ENCODE measurements at regions not wholly inside any gene's neighbourhood (a gene's known extent, or its start where the extent isn't known, plus 50 kb on each side); places are given as distances from the start of the nearest gene placed in this dataset.

DNA sequence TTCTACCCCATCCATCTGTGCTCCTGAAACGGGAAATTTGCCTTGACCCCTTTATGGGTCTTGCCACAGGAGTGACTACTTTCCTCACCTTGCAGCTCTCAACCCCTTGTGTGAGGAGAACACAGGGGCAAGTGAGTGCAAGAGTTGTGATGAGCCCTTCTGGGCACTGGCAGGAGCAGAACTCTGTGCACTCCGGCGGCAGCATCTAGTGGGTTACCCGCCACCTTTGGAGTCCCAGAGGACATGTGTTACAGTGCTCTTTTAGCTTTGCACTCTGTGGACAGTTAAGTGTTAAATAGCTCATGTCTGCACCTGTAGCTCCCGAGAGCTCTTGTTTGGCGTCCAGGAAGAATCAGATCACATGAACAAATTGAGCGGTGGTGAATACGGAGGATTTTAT lies 940.2 kb downstream of the GRIK2 start:
- TF ChIP-seq, protein P1, sequence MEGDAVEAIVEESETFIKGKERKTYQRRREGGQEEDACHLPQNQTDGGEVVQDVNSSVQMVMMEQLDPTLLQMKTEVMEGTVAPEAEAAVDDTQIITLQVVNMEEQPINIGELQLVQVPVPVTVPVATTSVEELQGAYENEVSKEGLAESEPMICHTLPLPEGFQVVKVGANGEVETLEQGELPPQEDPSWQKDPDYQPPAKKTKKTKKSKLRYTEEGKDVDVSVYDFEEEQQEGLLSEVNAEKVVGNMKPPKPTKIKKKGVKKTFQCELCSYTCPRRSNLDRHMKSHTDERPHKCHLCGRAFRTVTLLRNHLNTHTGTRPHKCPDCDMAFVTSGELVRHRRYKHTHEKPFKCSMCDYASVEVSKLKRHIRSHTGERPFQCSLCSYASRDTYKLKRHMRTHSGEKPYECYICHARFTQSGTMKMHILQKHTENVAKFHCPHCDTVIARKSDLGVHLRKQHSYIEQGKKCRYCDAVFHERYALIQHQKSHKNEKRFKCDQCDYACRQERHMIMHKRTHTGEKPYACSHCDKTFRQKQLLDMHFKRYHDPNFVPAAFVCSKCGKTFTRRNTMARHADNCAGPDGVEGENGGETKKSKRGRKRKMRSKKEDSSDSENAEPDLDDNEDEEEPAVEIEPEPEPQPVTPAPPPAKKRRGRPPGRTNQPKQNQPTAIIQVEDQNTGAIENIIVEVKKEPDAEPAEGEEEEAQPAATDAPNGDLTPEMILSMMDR (IDR thresholded peaks at IDR 0.05): no peak
- TF ChIP-seq, protein P2, sequence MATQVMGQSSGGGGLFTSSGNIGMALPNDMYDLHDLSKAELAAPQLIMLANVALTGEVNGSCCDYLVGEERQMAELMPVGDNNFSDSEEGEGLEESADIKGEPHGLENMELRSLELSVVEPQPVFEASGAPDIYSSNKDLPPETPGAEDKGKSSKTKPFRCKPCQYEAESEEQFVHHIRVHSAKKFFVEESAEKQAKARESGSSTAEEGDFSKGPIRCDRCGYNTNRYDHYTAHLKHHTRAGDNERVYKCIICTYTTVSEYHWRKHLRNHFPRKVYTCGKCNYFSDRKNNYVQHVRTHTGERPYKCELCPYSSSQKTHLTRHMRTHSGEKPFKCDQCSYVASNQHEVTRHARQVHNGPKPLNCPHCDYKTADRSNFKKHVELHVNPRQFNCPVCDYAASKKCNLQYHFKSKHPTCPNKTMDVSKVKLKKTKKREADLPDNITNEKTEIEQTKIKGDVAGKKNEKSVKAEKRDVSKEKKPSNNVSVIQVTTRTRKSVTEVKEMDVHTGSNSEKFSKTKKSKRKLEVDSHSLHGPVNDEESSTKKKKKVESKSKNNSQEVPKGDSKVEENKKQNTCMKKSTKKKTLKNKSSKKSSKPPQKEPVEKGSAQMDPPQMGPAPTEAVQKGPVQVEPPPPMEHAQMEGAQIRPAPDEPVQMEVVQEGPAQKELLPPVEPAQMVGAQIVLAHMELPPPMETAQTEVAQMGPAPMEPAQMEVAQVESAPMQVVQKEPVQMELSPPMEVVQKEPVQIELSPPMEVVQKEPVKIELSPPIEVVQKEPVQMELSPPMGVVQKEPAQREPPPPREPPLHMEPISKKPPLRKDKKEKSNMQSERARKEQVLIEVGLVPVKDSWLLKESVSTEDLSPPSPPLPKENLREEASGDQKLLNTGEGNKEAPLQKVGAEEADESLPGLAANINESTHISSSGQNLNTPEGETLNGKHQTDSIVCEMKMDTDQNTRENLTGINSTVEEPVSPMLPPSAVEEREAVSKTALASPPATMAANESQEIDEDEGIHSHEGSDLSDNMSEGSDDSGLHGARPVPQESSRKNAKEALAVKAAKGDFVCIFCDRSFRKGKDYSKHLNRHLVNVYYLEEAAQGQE (IDR thresholded peaks at IDR 0.05; ENCODE audit: insufficient read depth in 1 of 2, low read depth in 2 of 2, low read length in 1 of 2): no peak
- TF ChIP-seq POLR2AphosphoS5 (IDR thresholded peaks at IDR 0.05; ENCODE audit: low read depth, low read length) (no peak), TCF7L2 (IDR thresholded peaks at IDR 0.05; ENCODE audit: low read depth, low read length) (no peak)

Measured in Panc1 (cell line).